DMS114 treated with DMSO at 0.1 percent for 48 hours (cell line): ENCODE measurements at regions not wholly inside any gene's neighbourhood (a gene's known extent, or its start where the extent isn't known, plus 50 kb on each side); places are given as distances from the start of the nearest gene placed in this dataset.
"Not testable (repeated sequence)": the region's sequence is repeated elsewhere in the genome, so short reads cannot be mapped to it uniquely, and the experiment has no call there.

Source experiments
- DNase-seq: peaks from one replicate; lab custom pipeline; 2025; ENCODE audit not compliant: unreplicated experiment; lab: John Stamatoyannopoulos, UW

DNA sequence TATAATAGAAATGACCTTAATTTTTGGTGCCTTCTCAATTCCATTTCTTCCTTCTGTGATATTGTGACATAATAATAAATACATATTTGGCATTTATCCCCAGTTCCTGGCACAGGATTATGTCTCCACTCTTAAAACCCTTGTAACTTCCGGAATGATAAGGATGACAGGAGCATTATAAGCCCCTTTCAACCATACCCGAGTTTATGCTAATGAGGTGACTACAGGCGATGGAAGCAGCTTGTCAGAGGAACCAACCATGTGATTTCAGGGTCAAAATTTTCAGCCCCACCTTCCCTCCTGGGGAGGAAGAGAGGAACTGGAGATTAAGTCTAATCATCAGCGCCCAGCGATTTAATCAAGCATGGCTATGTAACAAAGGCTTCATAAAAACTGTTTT, 528.5 kb upstream of the CRIM1 start:
- no peak for DNase-seq

DNA sequence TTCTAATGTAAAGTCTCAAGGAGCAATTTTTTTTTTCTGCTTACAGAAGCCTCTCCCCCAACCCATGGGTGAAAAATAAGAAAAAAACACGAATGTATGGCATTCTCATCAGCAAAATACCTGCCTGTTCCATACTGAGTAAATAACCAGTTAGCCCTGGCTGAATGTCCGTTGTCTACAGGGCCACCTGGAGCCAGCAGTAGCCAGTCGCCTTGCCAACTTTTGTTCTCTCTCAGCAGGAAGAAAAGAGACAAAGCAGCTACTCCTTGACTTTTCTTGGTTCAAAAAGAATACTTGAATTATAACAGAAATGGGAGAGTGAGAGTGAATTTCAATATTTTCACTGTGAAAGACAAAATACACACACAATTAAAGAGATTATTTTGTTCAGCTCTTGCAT, 532.9 kb upstream of the CRIM1 start:
- no peak for DNase-seq

DNA sequence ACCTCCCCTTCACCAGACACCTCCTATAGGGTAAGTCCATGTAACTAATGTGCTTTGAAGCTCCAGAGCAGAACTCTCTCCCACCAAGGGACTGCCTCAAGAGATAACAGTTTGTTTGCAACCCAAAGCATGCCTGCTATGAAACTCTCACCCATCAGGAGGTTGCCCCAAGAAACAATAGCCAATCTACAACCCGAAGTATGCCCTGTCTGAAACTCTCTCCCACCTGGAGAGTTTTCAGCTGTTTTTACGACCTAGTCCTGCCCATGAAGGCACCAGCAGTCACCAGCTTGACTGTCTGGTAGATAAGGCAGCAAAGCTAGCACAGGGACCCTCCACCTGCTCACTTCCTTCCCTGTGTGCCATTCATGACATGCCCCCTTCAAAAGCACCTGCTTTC, 533.9 kb upstream of the CRIM1 start:
- no peak for DNase-seq

DNA sequence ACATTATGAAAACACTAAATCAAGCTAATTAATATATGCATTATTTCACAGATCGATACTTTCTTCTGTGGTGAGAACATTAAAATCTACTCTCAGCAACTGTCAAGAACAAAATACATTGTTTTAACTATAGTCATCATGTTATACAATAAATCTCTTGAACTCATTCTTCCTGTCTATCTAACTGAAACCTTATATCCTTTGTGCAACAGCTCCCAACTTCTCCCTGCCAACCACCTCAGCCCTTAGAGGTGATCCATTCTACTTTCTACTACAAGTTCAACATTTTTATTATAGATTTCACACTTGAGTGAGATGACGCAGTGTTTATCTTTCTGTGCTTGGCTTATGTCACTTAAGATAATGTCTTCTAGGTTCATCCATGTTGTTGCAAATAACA, 535.2 kb upstream of the CRIM1 start:
- DNase-seq: no peak

DNA sequence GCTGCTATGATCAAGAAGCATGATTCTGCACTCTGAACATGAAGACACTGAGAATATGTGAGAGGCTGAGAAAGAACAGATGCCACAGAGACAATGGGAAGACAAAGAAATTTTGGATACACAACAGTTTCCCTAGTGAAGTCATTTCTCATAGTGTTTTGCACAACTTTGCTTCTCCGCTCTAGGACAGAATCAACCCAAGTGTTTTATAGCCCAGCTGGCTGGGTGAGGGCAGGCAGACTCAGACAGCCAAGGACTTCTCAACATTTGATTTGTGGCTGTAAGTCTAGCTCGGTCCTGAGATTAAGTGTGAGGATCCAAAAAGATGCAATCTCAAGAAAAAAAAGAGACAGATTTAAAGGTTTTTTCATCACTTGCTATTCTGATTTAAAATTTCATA, 536.5 kb upstream of the CRIM1 start:
- no peak for DNase-seq

DNA sequence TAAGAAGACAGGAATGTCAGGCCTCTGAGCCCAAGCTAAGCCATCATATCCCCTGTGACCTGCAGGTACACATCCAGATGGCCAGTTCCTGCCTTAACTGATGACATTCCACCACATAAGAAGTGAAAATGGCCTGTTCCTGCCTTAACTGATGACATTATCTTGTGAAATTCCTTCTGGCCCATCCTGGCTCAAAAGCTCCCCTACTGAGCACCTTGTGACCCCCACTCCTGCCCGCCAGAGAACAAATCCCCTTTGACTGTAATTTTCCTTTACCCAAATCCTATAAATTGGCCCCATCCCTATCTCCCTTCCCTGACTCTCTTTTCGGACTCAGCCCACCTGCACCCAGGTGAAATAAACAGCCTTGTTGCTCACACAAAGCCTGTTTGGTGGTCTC, 537.2 kb upstream of the CRIM1 start:
- not testable (repeated sequence) for DNase-seq

DNA sequence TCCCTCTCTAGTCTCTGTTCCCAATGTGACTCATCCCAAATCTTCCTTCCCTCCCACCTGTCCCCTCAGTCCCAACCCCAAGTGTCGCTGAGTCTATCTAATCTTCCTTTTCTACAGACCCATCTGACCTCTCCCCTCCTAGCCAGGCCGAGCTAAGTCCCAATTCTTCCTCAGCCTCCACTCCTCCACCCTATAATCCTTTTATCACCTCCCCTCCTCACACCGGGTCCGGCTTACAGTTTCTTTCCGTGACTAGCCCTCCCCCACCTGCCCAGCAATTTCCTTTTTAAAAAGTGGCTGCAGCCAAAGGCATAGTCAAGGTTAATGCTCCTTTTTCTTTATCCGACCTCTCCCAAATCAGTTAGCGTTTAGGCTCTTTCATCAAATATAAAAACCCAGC, 541.0 kb upstream of the CRIM1 start:
- DNase-seq: not testable (repeated sequence)

DNA sequence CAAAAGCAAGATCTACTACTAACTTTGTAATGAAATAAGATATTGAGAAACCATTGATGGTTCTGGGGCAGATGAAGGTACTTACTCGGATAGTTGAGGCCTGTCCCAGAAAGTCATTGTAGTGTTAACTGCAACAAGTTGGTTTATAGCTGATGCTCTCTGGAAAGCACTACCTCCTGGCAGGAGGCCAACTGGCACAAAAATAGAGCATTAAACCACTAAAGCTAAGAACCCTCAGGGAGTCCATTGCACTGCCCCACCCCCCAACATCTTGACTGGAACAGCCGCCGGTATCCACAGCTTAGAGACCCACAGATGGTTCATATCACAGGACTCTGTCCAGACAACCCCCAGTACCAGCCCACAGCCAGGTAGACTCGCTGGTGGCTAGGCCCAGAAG, 552.5 kb upstream of the CRIM1 start:
- no peak for DNase-seq

DNA sequence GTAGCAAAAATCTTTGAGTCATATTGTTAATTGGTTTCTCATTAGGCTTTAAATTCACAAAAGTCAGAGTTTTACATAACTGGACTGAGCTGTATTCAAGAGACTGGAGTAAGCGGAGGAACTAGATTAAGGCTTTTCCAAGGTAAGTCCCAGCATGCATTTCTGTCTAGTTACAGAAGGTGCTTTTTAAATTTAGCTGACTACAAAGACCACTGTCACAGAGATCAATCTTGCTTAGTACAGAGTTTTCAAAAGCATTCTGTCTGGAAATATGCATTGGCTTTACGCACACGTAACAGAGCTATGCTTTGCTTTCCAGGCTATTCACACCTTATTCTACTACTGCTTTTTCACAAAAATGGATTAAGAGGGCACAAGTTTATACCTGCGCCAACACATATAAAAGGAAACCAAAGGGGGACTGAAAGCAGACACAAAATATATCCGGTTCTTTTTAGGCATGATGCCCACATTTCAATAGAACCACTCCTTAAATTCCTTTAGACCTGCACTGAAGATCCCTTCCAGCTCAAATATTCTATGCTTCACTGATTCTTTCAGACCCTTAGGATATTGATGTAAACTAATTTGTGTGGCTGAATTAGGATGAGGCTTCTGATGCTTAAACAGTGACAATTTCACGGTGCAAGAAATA, 560.7 kb upstream of the CRIM1 start:
- DNase-seq: no peak

DNA sequence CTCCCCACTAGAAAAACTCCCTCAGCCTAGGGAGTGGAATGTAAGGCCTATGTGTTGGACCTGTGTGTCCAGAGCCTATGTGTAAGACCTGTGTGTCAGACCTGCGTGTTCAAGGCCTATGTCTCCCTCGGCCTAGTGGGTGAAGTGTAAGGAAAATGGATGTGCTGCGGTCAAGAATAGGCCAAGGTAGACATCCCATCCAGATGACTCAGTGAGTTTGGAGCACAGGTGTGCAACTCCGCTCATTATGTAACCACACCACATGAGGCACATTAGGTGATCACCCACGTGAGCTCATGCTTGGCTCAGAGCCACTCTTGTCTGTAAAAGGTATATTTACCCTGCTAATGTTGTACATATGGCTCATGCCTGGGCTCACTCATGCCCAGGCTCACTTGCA, 565.3 kb upstream of the CRIM1 start:
- no peak for DNase-seq

DNA sequence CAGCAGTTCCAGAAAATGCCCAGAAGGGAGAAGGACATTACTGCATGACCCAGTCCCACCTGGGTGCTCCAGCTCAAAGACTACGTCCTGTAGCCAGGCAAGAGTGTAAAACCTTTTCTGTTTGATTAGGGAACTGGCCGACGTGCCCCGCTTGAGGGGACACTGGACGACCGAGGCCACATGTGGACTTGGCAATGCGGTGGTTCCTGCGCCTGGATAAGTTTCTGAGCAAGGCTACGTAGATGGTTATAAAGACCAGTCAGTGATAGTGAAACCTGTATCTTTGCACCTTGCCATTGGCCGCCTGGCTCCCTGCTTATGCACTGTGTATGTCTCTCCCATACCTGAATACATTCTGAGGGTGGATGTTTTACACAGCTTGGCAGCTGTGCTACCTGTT, 567.0 kb upstream of the CRIM1 start:
- DNase-seq: no peak

DNA sequence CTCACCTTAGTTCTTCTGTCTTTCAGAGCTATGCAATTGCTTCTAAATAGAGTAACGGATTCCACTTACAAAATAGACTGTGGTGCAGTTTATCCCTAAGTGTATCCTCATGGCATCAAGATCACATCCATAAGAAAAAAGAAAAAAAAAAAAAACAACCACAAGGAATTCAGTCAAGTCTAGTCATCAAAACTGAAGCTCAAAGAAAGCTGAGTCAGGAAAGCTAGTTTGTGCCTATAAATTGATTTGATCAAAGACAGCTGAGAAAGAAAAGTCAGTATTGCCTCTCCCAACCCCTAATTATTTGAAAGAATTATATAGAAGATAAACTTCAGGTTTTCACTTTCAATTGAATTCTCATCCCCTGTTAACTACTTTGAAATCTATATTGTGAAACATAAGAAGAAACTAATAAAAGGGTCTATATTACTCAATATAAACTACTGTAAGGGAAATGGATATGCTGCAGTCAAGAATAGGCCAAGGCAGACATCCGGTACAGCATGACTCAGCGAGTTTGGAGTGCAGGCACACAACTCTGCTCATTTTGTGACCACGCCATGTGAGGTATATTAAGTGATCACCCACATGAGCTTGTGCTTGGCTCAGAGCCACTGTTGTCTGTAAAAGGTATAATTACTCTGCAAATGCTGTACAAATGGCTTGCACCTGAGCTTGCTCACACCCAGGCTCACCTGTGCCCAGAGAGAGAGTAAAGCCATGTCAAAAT, 568.1 kb upstream of the CRIM1 start:
- no peak for DNase-seq

DNA sequence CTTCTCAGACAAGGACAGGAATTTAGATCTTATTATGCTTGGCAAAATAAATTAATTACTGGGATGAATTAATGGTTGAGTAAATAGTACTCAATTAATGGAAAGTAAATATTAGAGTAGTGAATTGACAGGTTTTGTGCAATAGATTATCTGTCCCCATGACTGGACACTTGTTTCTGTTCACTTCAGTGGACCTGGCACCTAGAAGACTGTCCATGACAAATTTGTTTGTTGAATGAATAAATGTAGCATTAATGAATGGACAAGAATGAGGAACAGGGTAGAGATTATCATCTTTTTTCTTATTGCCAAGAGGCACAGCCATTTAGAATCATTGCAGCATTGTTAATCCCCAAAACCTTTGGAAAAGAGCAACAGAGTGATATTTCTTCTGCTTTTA, 570.0 kb upstream of the CRIM1 start:
- no peak for DNase-seq

DNA sequence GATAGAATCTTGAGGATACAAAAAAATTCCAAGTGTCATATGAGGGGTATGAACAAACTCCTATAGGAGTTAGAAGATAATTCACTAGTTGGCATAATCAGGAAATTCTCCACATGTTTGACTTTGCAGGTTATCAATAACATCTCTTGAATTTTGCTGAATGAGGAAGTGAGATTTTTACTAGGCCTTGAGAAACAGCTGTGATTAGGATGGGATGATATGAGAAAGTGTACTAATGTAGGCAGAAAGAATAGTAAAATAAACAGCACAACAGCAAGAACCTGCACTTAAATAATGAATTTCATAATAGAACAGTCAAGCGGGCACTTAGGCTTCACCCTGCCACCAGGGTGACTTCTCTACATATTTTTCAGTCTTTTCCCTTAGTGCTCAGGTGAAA, 570.8 kb upstream of the CRIM1 start:
- no peak for DNase-seq

DNA sequence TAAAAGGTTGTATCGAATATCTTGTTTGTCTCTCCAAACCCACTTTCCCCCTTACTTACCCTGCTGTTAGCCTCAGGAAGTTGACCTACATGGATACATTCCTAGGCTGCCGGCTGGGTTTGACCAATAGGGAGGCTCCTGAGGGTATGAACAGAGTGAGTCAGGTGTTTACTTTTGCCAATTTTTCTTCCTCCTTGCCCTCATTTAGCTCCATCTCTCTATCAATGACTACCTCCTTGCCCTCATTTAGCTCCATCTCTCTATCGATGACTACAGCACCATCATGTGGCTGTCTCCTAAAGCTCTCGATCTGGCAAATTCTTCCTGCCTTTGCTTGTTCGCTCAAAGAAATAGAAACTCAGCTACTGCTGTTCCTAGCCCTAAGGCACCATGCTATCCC, 571.9 kb upstream of the CRIM1 start:
- no peak for DNase-seq

DNA sequence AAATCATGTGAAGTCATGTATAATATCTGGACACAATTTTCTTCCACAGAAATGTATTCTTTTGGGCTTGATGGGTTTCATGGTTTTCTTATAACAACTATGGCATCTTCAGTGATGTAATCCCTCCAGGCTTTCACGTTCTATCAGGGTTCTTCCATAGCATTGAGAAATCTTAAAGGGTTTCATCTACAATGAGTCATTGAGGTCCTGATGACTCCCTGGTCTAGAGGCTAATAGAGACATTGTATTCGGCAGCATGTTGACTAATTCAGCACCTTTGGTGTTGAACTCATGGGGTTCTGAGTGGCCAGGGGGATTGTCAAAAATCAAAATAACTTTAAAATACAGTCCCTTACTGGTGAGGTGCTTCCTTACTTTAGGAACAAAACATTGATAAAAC, 614.0 kb upstream of the CRIM1 start:
- DNase-seq: no peak

DNA sequence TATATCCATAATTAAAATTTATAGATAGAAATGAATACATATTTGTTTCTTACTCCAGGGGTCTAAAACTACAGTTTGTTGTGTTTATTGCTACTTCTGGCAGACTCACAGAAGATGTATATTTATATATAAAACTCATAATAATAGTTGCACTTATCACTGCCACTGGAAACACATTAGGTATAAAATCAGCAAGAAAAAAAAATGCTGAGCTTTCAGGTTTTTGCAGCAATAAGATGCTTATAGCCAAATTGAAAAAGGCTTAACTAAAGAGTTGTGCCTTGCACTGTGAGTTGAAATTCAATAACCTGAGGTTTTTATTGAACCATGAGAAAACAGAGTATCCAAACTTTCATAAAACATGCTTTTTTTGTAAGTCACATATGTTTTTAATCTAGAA, 623.9 kb upstream of the CRIM1 start:
- DNase-seq: no peak

DNA sequence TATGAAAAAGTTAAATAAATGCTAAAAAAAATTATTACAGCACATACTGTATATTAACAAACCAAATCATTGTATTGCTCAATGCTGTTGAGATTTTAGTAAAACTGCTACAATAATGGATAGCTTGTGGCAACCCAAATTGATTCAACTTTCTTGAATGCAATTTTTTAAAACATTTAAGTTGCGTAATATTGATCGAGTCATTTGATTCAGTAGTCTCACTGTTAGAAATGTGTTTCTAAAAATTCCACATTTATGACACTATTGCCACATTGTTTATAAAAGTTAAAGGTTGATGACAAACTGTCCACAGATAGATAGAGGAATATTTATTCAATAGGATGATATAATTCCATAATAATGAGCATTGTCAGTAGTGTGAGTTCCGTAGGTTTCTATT, 640.7 kb upstream of the CRIM1 start:
- no peak for DNase-seq

DNA sequence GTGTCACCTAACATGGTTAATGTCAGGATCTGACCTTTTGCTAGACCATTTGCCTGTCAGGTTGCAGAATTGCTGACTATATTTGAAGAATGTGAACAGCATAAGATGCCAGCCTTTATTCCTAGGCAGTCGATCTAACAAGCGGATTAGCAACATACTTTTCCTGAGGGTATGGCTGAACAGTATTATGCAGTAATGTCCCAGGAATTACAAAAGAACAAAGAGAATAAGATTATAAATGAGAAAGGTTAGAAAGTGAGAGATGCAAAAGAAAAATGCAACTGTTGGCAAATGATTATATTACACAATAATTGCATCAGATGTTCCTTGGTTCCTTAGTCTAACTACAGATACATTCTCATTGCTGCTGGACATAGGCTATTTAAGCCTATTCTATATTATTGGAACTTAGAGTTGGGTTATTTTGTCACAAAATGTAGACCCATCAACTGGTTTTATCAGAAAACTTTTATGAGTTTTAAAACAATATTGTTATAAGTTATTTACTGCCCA, 647.1 kb upstream of the CRIM1 start:
- no peak for DNase-seq

DNA sequence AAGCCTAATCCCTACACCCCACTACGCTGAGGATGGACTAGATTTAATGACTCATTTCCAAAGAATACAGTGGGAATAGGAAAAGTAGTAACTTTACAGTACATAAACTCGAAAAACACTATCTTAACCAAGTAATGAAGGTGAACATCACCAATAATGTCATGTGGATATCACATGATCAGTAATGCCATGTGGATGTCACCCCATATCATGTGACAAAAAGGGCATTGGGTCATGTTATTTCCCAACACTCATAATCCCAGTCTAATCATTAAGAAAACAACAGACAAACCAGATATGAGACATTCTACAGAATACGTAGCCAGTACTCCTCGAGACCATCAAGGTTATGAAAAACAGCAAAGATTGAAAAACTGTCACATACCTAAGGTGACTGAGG, 667.3 kb upstream of the CRIM1 start:
- no peak for DNase-seq

DNA sequence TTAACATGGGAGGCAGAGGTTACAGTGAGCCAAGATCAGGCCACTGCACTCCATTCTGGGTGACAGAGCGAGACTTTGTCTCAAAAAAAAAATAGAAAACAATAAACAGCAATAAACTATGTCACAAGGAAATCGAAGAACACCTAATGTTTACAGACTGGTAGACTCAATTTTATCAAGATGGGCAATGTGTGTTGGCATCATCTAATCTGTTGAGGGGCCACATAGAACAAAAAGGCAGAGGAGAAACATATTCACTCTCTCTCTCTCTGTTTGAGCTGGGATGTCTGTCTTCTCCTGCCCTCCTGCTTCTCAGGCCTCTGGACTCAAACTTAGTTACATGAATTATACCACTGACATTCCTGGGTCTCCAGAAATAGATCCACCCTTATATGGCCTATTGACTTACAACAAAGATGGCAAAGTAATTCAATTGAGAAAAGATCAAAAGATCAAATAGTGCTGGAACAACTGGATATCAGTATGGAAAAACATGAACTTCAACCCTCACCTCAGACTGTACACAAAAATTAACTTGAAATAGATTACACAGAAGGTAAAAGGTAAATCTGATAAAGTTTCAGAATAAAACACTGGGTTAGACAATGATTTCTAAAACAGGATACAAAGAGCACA, 703.8 kb upstream of the CRIM1 start:
- no peak for DNase-seq

DNA sequence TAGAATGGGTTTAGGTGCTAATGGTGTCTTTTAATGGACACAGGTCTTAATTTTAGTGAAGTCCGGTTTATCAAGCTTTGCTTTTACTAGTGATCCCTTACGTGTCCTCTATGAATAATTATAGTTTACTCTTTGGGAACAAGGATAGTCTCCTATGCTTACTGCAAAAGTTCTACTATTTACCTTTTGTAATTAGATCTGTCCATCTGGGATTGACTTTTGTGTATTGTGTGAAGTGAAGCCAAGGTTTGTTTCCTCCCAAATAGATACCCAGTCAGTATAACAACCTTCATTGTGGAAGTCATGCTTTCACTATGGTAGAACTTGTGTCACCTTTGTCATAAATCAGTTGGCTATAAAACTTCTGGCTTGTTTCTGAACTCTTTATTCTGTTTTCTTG, 740.9 kb upstream of the CRIM1 start:
- no peak for DNase-seq
